ENCODE measurements at regions not wholly inside any gene's neighbourhood (a gene's known extent, or its start where the extent isn't known, plus 50 kb on each side); places are given as distances from the start of the nearest gene placed in this dataset.

DNA sequence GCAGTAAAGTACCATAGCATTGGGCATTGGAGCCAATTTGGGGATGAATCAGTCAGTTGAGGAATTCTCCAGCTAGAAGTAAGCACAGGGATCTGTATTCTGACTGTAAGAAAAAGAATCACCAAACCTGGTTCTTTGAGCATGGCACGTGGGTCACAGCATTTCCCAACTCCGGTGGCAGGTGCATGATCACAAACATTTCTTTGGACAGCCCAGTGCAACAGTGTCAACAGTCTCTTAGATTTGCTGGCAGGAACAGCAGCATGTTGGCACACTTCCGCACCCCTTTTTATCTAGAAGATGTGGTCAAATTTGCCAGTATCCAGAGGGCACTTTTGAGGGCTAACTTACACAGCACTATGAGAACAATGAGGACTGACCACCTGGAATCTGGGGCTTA lies 437.5 kb upstream of the GHITM start:
- TF ChIP-seq, protein P1, sequence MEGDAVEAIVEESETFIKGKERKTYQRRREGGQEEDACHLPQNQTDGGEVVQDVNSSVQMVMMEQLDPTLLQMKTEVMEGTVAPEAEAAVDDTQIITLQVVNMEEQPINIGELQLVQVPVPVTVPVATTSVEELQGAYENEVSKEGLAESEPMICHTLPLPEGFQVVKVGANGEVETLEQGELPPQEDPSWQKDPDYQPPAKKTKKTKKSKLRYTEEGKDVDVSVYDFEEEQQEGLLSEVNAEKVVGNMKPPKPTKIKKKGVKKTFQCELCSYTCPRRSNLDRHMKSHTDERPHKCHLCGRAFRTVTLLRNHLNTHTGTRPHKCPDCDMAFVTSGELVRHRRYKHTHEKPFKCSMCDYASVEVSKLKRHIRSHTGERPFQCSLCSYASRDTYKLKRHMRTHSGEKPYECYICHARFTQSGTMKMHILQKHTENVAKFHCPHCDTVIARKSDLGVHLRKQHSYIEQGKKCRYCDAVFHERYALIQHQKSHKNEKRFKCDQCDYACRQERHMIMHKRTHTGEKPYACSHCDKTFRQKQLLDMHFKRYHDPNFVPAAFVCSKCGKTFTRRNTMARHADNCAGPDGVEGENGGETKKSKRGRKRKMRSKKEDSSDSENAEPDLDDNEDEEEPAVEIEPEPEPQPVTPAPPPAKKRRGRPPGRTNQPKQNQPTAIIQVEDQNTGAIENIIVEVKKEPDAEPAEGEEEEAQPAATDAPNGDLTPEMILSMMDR (IDR thresholded peaks at IDR 0.05): no peak
- intact Hi-C loops (cut with DNase I): no loop called here
- H3K36me3 ChIP-seq: no peaks in the 10 kb centered on the region
- H3K27ac ChIP-seq: no peak overlapping the region
- no peaks in the 10 kb centered on the region for H3K9me3 ChIP-seq
- no peak for DNase-seq (ENCODE audit: low spot score in 2 of 2)
- no peaks in the 10 kb centered on the region for H3K27me3 ChIP-seq
- H3K4me1 ChIP-seq: no peaks in the 10 kb centered on the region
- no peak overlapping the region for H3K4me3 ChIP-seq

DNA sequence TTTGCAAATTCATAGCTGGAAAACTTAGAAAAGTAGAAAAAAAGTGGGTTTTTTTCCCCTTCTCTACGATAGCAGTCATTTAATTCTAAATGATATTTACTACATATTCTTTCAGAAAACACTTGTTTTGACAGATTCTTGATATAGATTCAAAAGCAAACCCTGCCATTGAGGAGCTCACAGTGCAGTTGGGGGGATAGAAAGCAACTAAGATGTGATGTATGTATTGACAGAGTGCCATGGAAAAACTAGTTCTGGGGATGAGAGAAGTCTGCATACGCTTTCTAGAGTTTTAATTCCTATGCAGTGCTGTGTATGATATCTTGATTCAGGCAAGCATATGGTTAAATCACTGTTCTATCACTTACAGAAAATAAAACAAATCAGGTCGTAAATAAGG lies 436.6 kb upstream of the GHITM start:
- intact Hi-C loops (cut with DNase I): no loop called here
- no peaks in the 10 kb centered on the region for H3K4me1 ChIP-seq
- TF ChIP-seq, protein P1 (IDR thresholded peaks at IDR 0.05): no peak
- H3K27me3 ChIP-seq: no peaks in the 10 kb centered on the region
- H3K9me3 ChIP-seq: no peaks in the 10 kb centered on the region
- H3K4me3 ChIP-seq: no peak overlapping the region
- DNase-seq (ENCODE audit: low spot score in 2 of 2): no peak
- H3K27ac ChIP-seq: no peak overlapping the region
- no peaks in the 10 kb centered on the region for H3K36me3 ChIP-seq

DNA sequence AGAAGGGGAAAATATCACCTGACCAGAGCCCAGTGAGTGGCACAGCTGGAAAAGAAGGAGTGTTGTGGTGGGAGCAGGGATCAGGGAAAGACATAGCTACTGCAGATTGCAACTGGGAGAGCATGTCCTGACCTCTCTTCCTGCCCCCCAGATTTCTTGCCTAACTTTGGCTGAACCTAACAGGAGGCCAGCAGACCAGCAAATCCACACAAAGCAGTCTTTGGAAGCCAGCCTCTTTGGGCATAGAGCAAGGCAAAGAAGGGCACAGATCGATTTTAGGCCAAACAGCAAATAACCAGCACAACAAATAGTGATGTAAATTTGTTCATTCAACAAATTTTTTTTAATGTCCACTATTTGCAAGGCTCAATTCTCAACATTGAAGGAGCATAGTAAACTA lies 433.2 kb upstream of the GHITM start:
- Histone ChIP-seq H3K9me3 (no peaks in the 10 kb centered on the region), H3K36me3 (no peaks in the 10 kb centered on the region), H3K27me3 (no peaks in the 10 kb centered on the region), H3K4me1 (no peaks in the 10 kb centered on the region), H3K27ac (no peak overlapping the region), H3K4me3 (no peak overlapping the region)
- TF ChIP-seq, protein P1 (IDR thresholded peaks at IDR 0.05): no peak
- no peak for DNase-seq (ENCODE audit: low spot score in 2 of 2)
- intact Hi-C loops (cut with DNase I): no loop called here

GRCh38 chr10:83706952-83707582 lies 432.2 kb upstream of the GHITM start:
- H3K4me3 ChIP-seq: no peak overlapping the region
- TF ChIP-seq, protein P1 (IDR thresholded peaks at IDR 0.05): no peak
- H3K27me3 ChIP-seq: no peaks in the 10 kb centered on the region
- no peaks in the 10 kb centered on the region for H3K4me1 ChIP-seq
- intact Hi-C loops (cut with DNase I): no loop called here
- no peak for DNase-seq (ENCODE audit: low spot score in 2 of 2)
- no peaks in the 10 kb centered on the region for H3K36me3 ChIP-seq
- no peaks in the 10 kb centered on the region for H3K9me3 ChIP-seq
- no peak overlapping the region for H3K27ac ChIP-seq

DNA sequence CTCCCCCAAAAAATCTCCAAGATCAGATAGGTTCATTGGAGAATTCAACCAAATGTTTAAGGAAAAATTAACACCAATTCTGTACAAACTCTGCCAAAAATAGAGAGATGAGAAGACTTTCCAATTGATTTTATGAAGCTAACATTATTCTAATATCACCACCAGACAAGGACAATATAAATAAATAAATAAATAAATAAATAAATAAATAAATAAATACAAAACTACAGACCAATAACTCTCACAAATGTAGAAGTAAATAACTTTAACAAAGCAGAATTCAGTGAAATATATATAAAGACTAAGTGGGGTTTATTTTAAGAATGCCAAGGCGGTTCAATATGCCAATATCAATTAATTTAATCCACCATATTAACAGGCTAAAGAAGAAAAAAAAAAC lies 425.9 kb upstream of the GHITM start:
- no peak for DNase-seq (ENCODE audit: low spot score in 2 of 2)
- Histone ChIP-seq H3K4me1 (no peaks in the 10 kb centered on the region), H3K36me3 (no peaks in the 10 kb centered on the region), H3K9me3 (no peaks in the 10 kb centered on the region), H3K27ac (no peak overlapping the region), H3K4me3 (no peak overlapping the region), H3K27me3 (no peaks in the 10 kb centered on the region)
- intact Hi-C loops (cut with DNase I): no loop called here
- TF ChIP-seq, protein P1 (IDR thresholded peaks at IDR 0.05): no peak

- DNase-seq (ENCODE audit: low spot score in 2 of 2): no peak
- TF ChIP-seq, protein P1 (IDR thresholded peaks at IDR 0.05): no peak
- intact Hi-C loops (cut with DNase I): no loop called here
- Histone ChIP-seq H3K27ac (no peak overlapping the region), H3K4me1 (no peaks in the 10 kb centered on the region), H3K4me3 (no peak overlapping the region), H3K27me3 (no peaks in the 10 kb centered on the region), H3K9me3 (no peaks in the 10 kb centered on the region), H3K36me3 (no peaks in the 10 kb centered on the region)
Observed at GRCh38 chr10:83723080-83723479, 416.2 kb upstream of the GHITM start.

Data from ascending aorta (tissue), 2 donors.